ENCODE measurements at regions not wholly inside any gene's neighbourhood (a gene's known extent, or its start where the extent isn't known, plus 50 kb on each side); places are given as distances from the start of the nearest gene placed in this dataset.
"Not testable (repeated sequence)": the region's sequence is repeated elsewhere in the genome, so short reads cannot be mapped to it uniquely, and the experiment has no call there.

GRCh38 chr1:60664086-60664625, 418.2 kb upstream of the NFIA start:
- H3K27me3 ChIP-seq (ENCODE audit: low read depth, low read length) = no peaks in the 10 kb centered on the region
- H3K4me3 ChIP-seq (ENCODE audit: low read length) = no peak overlapping the region
- H3K79me2 ChIP-seq (ENCODE audit: low read length) = no peaks in the 10 kb centered on the region
- no peaks in the 10 kb centered on the region for H3K36me3 ChIP-seq (replicated peaks; ENCODE audit: low read depth, low read length)
- no peaks in the 10 kb centered on the region for H3K4me1 ChIP-seq (ENCODE audit: low read length)
- no peak overlapping the region for H3K27ac ChIP-seq (ENCODE audit: low read length)
- H4K20me1 ChIP-seq (ENCODE audit: insufficient read depth, low read length) = no peaks in the 10 kb centered on the region
- H2AFZ ChIP-seq (ENCODE audit: low read depth, low read length) = no peak overlapping the region
- H3K4me2 ChIP-seq (ENCODE audit: low read length) = no peak overlapping the region
- H3K9me3 ChIP-seq (ENCODE audit: insufficient read depth, low read length) = no peaks in the 10 kb centered on the region
- no peak overlapping the region for H3K9ac ChIP-seq (ENCODE audit: low read length)
- TF ChIP-seq CTCF (IDR thresholded peaks at IDR 0.05; ENCODE audit: low read depth, low read length) = no peak
- TF ChIP-seq EZH2phosphoT487 (IDR thresholded peaks at IDR 0.05; ENCODE audit: low read depth) = no peak

- H2AFZ ChIP-seq (ENCODE audit: low read depth, low read length) = no peak overlapping the region
- H3K4me3 ChIP-seq (ENCODE audit: low read length) = no peak overlapping the region
- H4K20me1 ChIP-seq (ENCODE audit: insufficient read depth, low read length) = no peaks in the 10 kb centered on the region
- no peak overlapping the region for H3K9ac ChIP-seq (ENCODE audit: low read length)
- no peaks in the 10 kb centered on the region for H3K9me3 ChIP-seq (ENCODE audit: insufficient read depth, low read length)
- no peaks in the 10 kb centered on the region for H3K27me3 ChIP-seq (ENCODE audit: low read depth, low read length)
- no peaks in the 10 kb centered on the region for H3K36me3 ChIP-seq (replicated peaks; ENCODE audit: low read depth, low read length)
- no peak overlapping the region for H3K27ac ChIP-seq (ENCODE audit: low read length)
- TF ChIP-seq EZH2phosphoT487 (IDR thresholded peaks at IDR 0.05; ENCODE audit: low read depth) = no peak
- TF ChIP-seq CTCF (IDR thresholded peaks at IDR 0.05; ENCODE audit: low read depth, low read length) = no peak
- no peaks in the 10 kb centered on the region for H3K79me2 ChIP-seq (ENCODE audit: low read length)
- H3K4me2 ChIP-seq (ENCODE audit: low read length) = no peak overlapping the region
- H3K4me1 ChIP-seq (ENCODE audit: low read length) = no peaks in the 10 kb centered on the region
Observed at GRCh38 chr1:60662486-60663044, 419.8 kb upstream of the NFIA start.

GRCh38 chr1:60657926-60658325, 424.4 kb upstream of the NFIA start:
- H3K27ac ChIP-seq (ENCODE audit: low read length) = no peak overlapping the region
- H2AFZ ChIP-seq (ENCODE audit: low read depth, low read length) = no peak overlapping the region
- no peaks in the 10 kb centered on the region for H3K36me3 ChIP-seq (replicated peaks; ENCODE audit: low read depth, low read length)
- H3K4me3 ChIP-seq (ENCODE audit: low read length) = no peak overlapping the region
- H3K27me3 ChIP-seq (ENCODE audit: low read depth, low read length) = no peaks in the 10 kb centered on the region
- H4K20me1 ChIP-seq (ENCODE audit: insufficient read depth, low read length) = no peaks in the 10 kb centered on the region
- no peaks in the 10 kb centered on the region for H3K4me1 ChIP-seq (ENCODE audit: low read length)
- H3K4me2 ChIP-seq (ENCODE audit: low read length) = no peak overlapping the region
- no peak overlapping the region for H3K9ac ChIP-seq (ENCODE audit: low read length)
- no peaks in the 10 kb centered on the region for H3K79me2 ChIP-seq (ENCODE audit: low read length)
- H3K9me3 ChIP-seq (ENCODE audit: insufficient read depth, low read length) = no peaks in the 10 kb centered on the region
- TF ChIP-seq EZH2phosphoT487 (IDR thresholded peaks at IDR 0.05; ENCODE audit: low read depth) (no peak), CTCF (IDR thresholded peaks at IDR 0.05; ENCODE audit: low read depth, low read length) (no peak)

- TF ChIP-seq EZH2phosphoT487 (IDR thresholded peaks at IDR 0.05; ENCODE audit: low read depth) (no peak), CTCF (IDR thresholded peaks at IDR 0.05; ENCODE audit: low read depth, low read length) (no peak)
- H3K27me3 ChIP-seq (ENCODE audit: low read depth, low read length) = no peaks in the 10 kb centered on the region
Observed at GRCh38 chr1:60655679-60656355, 426.5 kb upstream of the NFIA start.

GRCh38 chr1:60640033-60640551, 442.3 kb upstream of the NFIA start:
- H3K4me1 ChIP-seq (ENCODE audit: low read length); H3K9me3 ChIP-seq (ENCODE audit: insufficient read depth, low read length); H4K20me1 ChIP-seq (ENCODE audit: insufficient read depth, low read length); H3K36me3 ChIP-seq (replicated peaks; ENCODE audit: low read depth, low read length); H2AFZ ChIP-seq (ENCODE audit: low read depth, low read length); H3K4me2 ChIP-seq (ENCODE audit: low read length); H3K9ac ChIP-seq (ENCODE audit: low read length); H3K27me3 ChIP-seq (ENCODE audit: low read depth, low read length); H3K79me2 ChIP-seq (ENCODE audit: low read length); H3K27ac ChIP-seq (ENCODE audit: low read length); H3K4me3 ChIP-seq (ENCODE audit: low read length): not testable (repeated sequence)

More at GRCh38 chr1:60655679-60656355, 426.5 kb upstream of the NFIA start:
- Histone ChIP-seq H3K79me2 (ENCODE audit: low read length) (no peaks in the 10 kb centered on the region), H2AFZ (ENCODE audit: low read depth, low read length) (no peak overlapping the region), H3K9ac (ENCODE audit: low read length) (no peak overlapping the region), H3K9me3 (ENCODE audit: insufficient read depth, low read length) (no peaks in the 10 kb centered on the region), H3K4me1 (ENCODE audit: low read length) (no peaks in the 10 kb centered on the region), H3K36me3 (replicated peaks; ENCODE audit: low read depth, low read length) (no peaks in the 10 kb centered on the region), H3K4me3 (ENCODE audit: low read length) (no peak overlapping the region), H3K4me2 (ENCODE audit: low read length) (no peak overlapping the region), H4K20me1 (ENCODE audit: insufficient read depth, low read length) (no peaks in the 10 kb centered on the region), H3K27ac (ENCODE audit: low read length) (no peak overlapping the region)

All from OCI-LY3 (cell line).